CD4-positive, CD25-positive, alpha-beta regulatory T cell (primary cell): ENCODE measurements at regions not wholly inside any gene's neighbourhood (a gene's known extent, or its start where the extent isn't known, plus 50 kb on each side); places are given as distances from the start of the nearest gene placed in this dataset.

Source experiments
- ATAC-seq, 2 donors: fragments of 150-1000 bp; cut with Tn5 transposase; one replicate each; pipeline ENCODE4 v1.10.0; 2021; ENCODE audit warnings: low read depth in 2 of 2, moderate number of reproducible peaks in 2 of 2, moderate library complexity in 1 of 2
- DNase-seq, 3 donors: peaks; one replicate each; pipeline versions ENCODE4 v3.0.0 to v3.0.0-alpha.2; 2012 to 2022; ENCODE audit warnings: mixed read lengths in 1 of 3
- H3K27ac ChIP-seq: one replicate; pipeline ENCODE4 v1.7.0; 2013; ENCODE audit warnings: mild to moderate bottlenecking, low read length; ENCODE audit not compliant: insufficient read depth, poor library complexity, severe bottlenecking
- H3K27me3 ChIP-seq: one replicate; pipeline ENCODE4 v1.7.0; 2013; ENCODE audit warnings: low read length; ENCODE audit not compliant: control insufficient read depth, insufficient read depth
- H3K36me3 ChIP-seq: one replicate; pipeline ENCODE4 v1.7.0; 2013; ENCODE audit warnings: mild to moderate bottlenecking, low read length, moderate library complexity; ENCODE audit not compliant: control insufficient read depth, insufficient read depth
- H3K4me1 ChIP-seq: 2 replicates; pipeline ENCODE4 v1.7.0; 2013; ENCODE audit warnings: mild to moderate bottlenecking, low read length; ENCODE audit not compliant: insufficient read depth, control insufficient read depth, poor library complexity, severe bottlenecking
- H3K4me3 ChIP-seq: one replicate; pipeline ENCODE4 v1.7.0; 2013; ENCODE audit warnings: low read depth, mild to moderate bottlenecking, low read length, moderate library complexity
- H3K9me3 ChIP-seq, 2 experiments: 1 replicate in 1 of 2; 2 replicates in 1 of 2; pipeline ENCODE4 v1.7.0; 2013; ENCODE audit warnings: low read length in 2 of 2, mild to moderate bottlenecking in 1 of 2, moderate library complexity in 1 of 2; ENCODE audit not compliant: control insufficient read depth in 2 of 2
- H3K27ac Mint-ChIP-seq, 3 donors: one replicate each; pipeline ENCODE4 v1.8.0; 2020 to 2022; ENCODE audit warnings: mild to moderate bottlenecking in 3 of 3, mixed read lengths in 3 of 3, moderate library complexity in 2 of 3
- H3K27me3 Mint-ChIP-seq: one replicate; pipeline ENCODE4 v1.8.0; 2022; ENCODE audit warnings: mild to moderate bottlenecking, mixed read lengths
- H3K36me3 Mint-ChIP-seq: one replicate; pipeline ENCODE4 v1.8.0; 2020; ENCODE audit warnings: mixed read lengths
- H3K4me1 Mint-ChIP-seq, 4 donors: one replicate each; pipeline ENCODE4 v1.8.0; 2020 to 2022; ENCODE audit warnings: mixed read lengths in 4 of 4, mild to moderate bottlenecking in 1 of 4
- H3K4me3 Mint-ChIP-seq, 4 donors: one replicate each; pipeline ENCODE4 v1.8.0; 2020 to 2022; ENCODE audit warnings: mild to moderate bottlenecking in 4 of 4, mixed read lengths in 4 of 4, moderate library complexity in 3 of 4
- H3K9me3 Mint-ChIP-seq, 7 donors: one replicate each; pipeline ENCODE4 v1.8.0; 2020 to 2022; ENCODE audit warnings: mixed read lengths in 7 of 7, mild to moderate bottlenecking in 3 of 7, moderate library complexity in 2 of 7

DNA sequence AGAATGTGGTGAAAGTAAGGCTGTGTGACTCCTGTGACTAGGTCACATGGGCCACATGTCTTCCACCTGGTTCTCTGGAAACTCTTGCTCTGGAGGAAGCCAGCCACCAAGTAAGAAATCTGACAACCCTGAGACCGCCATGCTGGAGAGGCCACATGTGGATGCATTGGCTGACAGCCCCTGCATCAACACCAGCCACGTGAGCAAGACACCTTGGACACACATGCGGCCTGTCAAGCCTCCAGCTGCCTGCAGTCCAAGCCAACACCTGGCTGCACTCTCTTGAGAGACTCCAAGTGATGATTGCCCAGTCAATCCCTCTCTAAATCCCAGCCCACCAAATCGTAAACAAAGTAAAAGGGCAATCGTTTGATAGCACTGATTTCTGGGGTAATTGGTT, 112.6 kb downstream of the FOXL1 start:
- DNase-seq (no peak), ATAC-seq (no peak)
- Histone ChIP-seq H3K9me3 (no peaks in the 10 kb centered on the region), H3K4me1 (no peaks in the 10 kb centered on the region), H3K27me3 (no peaks in the 10 kb centered on the region), H3K4me3 (no peak overlapping the region), H3K27ac (no peak overlapping the region), H3K36me3 (no peaks in the 10 kb centered on the region)
- H3K4me1 Mint-ChIP-seq, result no peaks in the 10 kb centered on the region
- H3K4me3 Mint-ChIP-seq, result no peak overlapping the region
- no peak overlapping the region for H3K27ac Mint-ChIP-seq
- H3K36me3 Mint-ChIP-seq, result no peaks in the 10 kb centered on the region
- H3K27me3 Mint-ChIP-seq, result peaks cover 4% of the 10 kb centered on the region
- peaks cover 0 to 8% (median 0%) of the 10 kb centered on the region in 7 donors for H3K9me3 Mint-ChIP-seq

DNA sequence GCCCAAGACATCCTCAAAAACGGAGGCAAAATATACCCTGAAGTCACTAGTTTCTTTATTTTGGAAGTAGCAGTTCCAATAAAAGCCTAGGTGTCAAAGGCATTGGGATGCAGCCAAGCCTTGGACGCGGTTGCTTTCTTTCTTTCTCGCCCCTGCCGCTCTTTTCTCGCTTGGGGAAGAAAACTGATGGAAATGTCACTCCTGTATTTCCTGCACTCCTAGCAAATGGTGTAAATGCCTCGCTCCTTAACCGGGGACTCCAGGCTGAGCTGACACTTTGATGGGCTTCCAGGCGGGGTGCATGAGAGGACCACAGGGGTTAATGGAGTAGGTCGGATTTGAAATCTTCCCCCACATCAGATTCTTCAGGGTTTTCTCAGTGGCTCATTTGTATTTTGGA, 114.1 kb downstream of the FOXL1 start:
- no peak for ATAC-seq
- no peaks in the 10 kb centered on the region for H3K27me3 Mint-ChIP-seq
- H3K36me3 ChIP-seq, result no peaks in the 10 kb centered on the region
- DNase-seq, result no peak
- peaks cover 0 to 8% (median 0%) of the 10 kb centered on the region in 7 donors for H3K9me3 Mint-ChIP-seq
- no peak overlapping the region for H3K27ac Mint-ChIP-seq
- H3K4me1 ChIP-seq, result no peaks in the 10 kb centered on the region
- no peaks in the 10 kb centered on the region for H3K9me3 ChIP-seq
- no peak overlapping the region for H3K4me3 Mint-ChIP-seq
- H3K27me3 ChIP-seq, result no peaks in the 10 kb centered on the region
- H3K4me1 Mint-ChIP-seq, result no peaks in the 10 kb centered on the region
- no peak overlapping the region for H3K4me3 ChIP-seq
- H3K27ac ChIP-seq, result no peak overlapping the region
- H3K36me3 Mint-ChIP-seq, result no peaks in the 10 kb centered on the region

DNA sequence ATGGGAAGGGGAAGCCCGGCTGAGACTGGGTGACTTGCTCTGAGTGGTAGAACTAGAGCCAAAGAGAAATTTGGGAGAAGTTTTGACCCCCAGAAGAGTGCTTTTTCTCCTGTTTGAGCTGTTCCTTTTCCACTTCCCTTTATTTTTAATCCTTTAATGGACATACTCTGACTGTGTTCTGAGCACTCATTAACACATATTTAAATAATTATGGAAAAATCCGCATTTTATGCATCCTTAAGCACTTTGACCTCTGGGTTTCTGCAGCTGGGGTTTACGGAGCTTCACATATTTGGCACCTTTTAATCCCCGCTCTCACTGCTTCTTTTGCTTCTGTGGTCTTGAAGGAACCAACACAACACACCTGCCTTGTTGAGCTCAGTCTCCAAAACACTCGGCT, 114.7 kb downstream of the FOXL1 start:
- Mint-ChIP-seq H3K4me1 (no peaks in the 10 kb centered on the region), H3K4me3 (no peak overlapping the region), H3K9me3 (peaks cover 0 to 8% (median 0%) of the 10 kb centered on the region in 7 donors), H3K27ac (no peak overlapping the region), H3K36me3 (no peaks in the 10 kb centered on the region), H3K27me3 (no peaks in the 10 kb centered on the region)
- DNase-seq (no peak), ATAC-seq (no peak)
- Histone ChIP-seq H3K27ac (no peak overlapping the region), H3K9me3 (no peaks in the 10 kb centered on the region), H3K27me3 (no peaks in the 10 kb centered on the region), H3K4me3 (no peak overlapping the region), H3K4me1 (no peaks in the 10 kb centered on the region), H3K36me3 (no peaks in the 10 kb centered on the region)

DNA sequence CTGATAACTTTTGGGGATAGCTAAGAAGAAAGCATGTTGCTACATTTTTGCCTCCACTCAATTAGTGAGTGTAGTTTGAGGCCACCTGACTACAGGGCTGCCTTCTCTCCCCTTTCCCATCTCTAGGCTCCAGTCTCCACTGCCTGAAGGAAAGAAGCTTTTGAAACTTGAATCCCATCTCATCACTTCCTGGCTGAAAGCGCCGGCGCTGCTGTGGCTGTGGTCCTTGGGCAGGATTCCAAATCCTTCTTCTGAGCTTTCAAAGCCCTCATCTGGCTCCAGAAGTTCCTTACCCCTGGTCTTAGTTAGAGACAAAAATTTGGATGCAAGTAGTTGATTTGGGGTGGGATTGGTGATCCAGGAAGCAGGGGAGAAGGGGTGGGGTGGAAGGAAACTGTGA, 119.4 kb downstream of the FOXL1 start:
- Mint-ChIP-seq H3K36me3 (no peaks in the 10 kb centered on the region), H3K4me3 (no peak overlapping the region), H3K27me3 (no peaks in the 10 kb centered on the region), H3K4me1 (no peaks in the 10 kb centered on the region), H3K27ac (no peak overlapping the region), H3K9me3 (peaks cover 0 to 4% (median 0%) of the 10 kb centered on the region in 7 donors)
- H3K27ac ChIP-seq, result no peak overlapping the region
- H3K9me3 ChIP-seq, result no peaks in the 10 kb centered on the region
- no peaks in the 10 kb centered on the region for H3K27me3 ChIP-seq
- no peak overlapping the region for H3K4me3 ChIP-seq
- DNase-seq (no peak), ATAC-seq (no peak)
- no peaks in the 10 kb centered on the region for H3K36me3 ChIP-seq
- no peaks in the 10 kb centered on the region for H3K4me1 ChIP-seq

DNA sequence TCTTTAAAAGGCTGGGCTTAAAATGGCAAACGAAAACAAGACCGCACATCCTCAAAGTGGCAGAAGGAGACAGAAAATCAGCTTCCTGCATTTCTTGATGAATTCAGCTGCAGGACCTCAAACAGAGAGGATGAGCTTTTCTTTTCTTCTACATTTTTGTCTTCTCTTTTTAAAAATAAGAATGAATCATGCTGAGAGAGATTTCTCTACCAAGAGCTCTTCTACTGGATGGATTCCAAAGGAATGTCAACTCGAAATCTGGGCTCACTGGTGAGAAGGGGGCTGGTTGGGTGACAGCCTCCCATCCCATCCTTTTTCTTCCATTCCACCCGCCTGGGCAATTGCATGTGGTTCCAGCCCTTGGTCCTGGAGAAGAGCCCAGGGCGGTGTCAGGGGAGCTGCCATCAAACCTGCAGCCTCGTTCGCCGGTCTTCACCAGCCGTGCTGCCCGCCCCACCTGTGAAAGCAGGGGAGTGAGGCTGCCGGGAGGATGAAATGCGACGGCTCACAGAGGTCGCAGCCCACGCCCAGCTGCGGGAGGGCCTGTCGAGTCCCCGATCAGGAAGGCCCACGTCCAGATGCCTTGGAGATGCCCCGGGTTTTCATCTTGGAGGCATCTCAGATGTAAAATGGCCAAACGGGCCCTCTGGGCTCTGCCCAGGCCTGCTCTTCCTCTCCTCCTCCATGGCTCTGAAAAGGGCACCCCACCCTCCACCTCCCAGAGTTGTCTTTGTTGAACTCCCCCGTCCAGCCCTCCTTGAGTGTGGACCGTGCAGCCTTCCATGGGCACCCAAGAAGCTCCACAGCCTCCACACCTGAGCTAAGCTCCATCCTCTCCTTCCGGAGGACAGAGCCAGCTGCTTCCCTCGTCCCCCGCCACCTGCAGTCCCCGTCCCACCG, 121.9 kb downstream of the FOXL1 start:
- H3K4me1 Mint-ChIP-seq, result no peaks in the 10 kb centered on the region

DNA sequence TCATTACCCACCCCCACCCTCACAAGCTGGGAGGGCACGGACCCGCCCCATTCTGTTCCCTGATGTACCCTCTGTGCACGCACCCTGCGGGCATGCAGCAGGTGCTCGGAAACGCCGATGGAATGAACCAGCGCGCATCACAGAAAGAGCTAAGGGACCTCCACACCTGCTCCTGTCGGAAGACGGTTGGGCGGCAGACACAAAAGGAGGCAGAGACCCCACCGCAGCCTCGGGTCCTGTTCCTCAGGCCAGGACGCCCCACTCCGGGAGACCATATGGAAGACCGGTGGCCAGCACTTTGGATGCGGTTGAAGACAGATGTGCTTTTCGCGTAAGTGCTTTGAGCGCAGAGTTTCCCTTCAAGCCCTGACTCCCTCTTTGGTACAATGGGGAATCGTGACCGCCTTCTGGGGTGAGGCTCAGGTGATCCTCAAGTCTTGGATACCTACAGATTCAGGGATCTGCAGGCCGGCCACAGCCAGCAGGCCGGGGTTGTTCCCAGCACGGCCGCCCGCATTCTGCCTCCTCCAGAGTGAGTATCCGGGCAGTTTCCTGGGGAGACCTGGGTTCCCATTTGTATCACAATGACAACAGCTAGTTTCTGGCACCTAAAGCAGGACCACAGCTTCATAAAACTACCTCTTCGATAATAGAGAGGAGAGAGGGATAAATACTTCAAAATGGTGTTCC, 123.1 kb downstream of the FOXL1 start:
- ATAC-seq, result no peak
- Histone ChIP-seq H3K36me3 (no peaks in the 10 kb centered on the region), H3K4me3 (no peak overlapping the region), H3K4me1 (no peaks in the 10 kb centered on the region), H3K27ac (no peak overlapping the region), H3K27me3 (no peaks in the 10 kb centered on the region), H3K9me3 (no peaks in the 10 kb centered on the region)
- Mint-ChIP-seq H3K9me3 (no peaks in the 10 kb centered on the region), H3K27me3 (no peaks in the 10 kb centered on the region), H3K4me1 (no peaks in the 10 kb centered on the region), H3K36me3 (no peaks in the 10 kb centered on the region), H3K27ac (no peak overlapping the region), H3K4me3 (no peak overlapping the region)
- no peak for DNase-seq

More for the DNA sequence above, 121.9 kb downstream of the FOXL1 start:
- Mint-ChIP-seq H3K4me3 (no peak overlapping the region), H3K27me3 (no peaks in the 10 kb centered on the region), H3K27ac (no peak overlapping the region), H3K36me3 (no peaks in the 10 kb centered on the region), H3K9me3 (peaks cover 0 to 3% (median 0%) of the 10 kb centered on the region in 7 donors)
- Histone ChIP-seq H3K36me3 (no peaks in the 10 kb centered on the region), H3K9me3 (no peaks in the 10 kb centered on the region), H3K4me3 (no peak overlapping the region), H3K27me3 (no peaks in the 10 kb centered on the region), H3K27ac (no peak overlapping the region), H3K4me1 (no peaks in the 10 kb centered on the region)
- ATAC-seq (no peak), DNase-seq (no peak)

DNA sequence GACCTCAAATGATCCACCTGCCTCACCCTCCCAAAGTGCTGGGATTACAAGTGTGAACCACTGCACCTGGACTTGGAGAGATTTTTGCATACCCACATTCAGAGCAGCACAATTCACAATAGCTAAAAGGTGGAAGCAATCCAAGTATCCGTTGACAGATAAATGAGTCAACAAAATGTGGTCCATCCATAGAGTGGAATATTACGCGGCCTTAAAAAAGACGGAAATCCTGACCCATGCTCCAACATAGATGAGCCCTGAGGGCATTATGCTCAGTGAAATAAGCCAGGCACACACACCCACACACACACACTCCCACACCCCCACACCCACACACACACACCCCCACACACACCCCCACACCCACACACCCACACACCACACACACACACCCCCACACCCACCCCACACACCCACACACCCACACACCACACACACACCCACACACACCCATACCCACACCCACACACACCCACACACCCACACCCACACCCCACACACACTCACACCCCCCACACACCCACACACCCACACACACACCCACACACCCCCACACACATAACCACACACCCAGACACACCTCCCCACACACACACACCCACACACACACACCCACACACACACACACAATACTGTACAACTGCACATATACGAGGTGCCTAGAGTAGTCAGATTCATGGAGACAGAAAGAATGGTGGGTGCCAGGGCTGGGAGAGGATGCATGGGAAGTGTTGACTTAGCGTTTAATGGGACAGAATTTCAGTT, 124.7 kb downstream of the FOXL1 start:
- Mint-ChIP-seq H3K27ac (no peak overlapping the region), H3K9me3 (no peaks in the 10 kb centered on the region), H3K4me1 (no peaks in the 10 kb centered on the region), H3K27me3 (no peaks in the 10 kb centered on the region), H3K4me3 (no peak overlapping the region), H3K36me3 (no peaks in the 10 kb centered on the region)
- DNase-seq (no peak), ATAC-seq (no peak)
- no peaks in the 10 kb centered on the region for H3K9me3 ChIP-seq
- no peaks in the 10 kb centered on the region for H3K36me3 ChIP-seq
- H3K27ac ChIP-seq, result no peak overlapping the region
- no peaks in the 10 kb centered on the region for H3K27me3 ChIP-seq
- no peaks in the 10 kb centered on the region for H3K4me1 ChIP-seq
- H3K4me3 ChIP-seq, result no peak overlapping the region
